Uterus (tissue), 2 donors: ENCODE measurements at regions not wholly inside any gene's neighbourhood (a gene's known extent, or its start where the extent isn't known, plus 50 kb on each side); places are given as distances from the start of the nearest gene placed in this dataset.

Experiments
- POLR2A ChIP-seq, 2 donors: fragments of 450-650 bp; IDR thresholded peaks; one replicate each; pipeline ENCODE4 v1.6.1; 2016; ENCODE audit warnings: antibody characterized with exemption in 2 of 2, mild to moderate bottlenecking in 1 of 2, moderate library complexity in 1 of 2
- TF ChIP-seq, protein P1 (sequence below), 4 experiments: fragments of 200-600 bp in 2 of 4; fragments of 450-650 bp in 2 of 4; sonication (generic) in 2 of 4; IDR thresholded peaks; one replicate each; pipeline ENCODE4 v1.5.1; 2016 to 2019; ENCODE audit warnings: antibody characterized with exemption in 4 of 4, mild to moderate bottlenecking in 2 of 4, moderate library complexity in 1 of 4

- TF ChIP-seq POLR2A (IDR thresholded peaks at IDR 0.05) = no peak
- TF ChIP-seq, protein P1, sequence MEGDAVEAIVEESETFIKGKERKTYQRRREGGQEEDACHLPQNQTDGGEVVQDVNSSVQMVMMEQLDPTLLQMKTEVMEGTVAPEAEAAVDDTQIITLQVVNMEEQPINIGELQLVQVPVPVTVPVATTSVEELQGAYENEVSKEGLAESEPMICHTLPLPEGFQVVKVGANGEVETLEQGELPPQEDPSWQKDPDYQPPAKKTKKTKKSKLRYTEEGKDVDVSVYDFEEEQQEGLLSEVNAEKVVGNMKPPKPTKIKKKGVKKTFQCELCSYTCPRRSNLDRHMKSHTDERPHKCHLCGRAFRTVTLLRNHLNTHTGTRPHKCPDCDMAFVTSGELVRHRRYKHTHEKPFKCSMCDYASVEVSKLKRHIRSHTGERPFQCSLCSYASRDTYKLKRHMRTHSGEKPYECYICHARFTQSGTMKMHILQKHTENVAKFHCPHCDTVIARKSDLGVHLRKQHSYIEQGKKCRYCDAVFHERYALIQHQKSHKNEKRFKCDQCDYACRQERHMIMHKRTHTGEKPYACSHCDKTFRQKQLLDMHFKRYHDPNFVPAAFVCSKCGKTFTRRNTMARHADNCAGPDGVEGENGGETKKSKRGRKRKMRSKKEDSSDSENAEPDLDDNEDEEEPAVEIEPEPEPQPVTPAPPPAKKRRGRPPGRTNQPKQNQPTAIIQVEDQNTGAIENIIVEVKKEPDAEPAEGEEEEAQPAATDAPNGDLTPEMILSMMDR (IDR thresholded peaks at IDR 0.05) = no peak
These were observed 1150.6 kb downstream of the FAT4 start for GRCh38 chr4:126465341-126465740.
